AG09319 (cell line): ENCODE measurements at regions not wholly inside any gene's neighbourhood (a gene's known extent, or its start where the extent isn't known, plus 50 kb on each side); places are given as distances from the start of the nearest gene placed in this dataset.

Experiments used
- DNase-seq: peaks from one replicate; pipeline ENCODE4 v3.0.0-alpha.2; 2010; ENCODE audit warnings: low read depth; ENCODE audit errors: extremely low read depth
- TF ChIP-seq, protein P1 (sequence below): IDR thresholded peaks from 2 replicates; pipeline ENCODE4 v1.5.1; 2011; ENCODE audit warnings: low read depth, mild to moderate bottlenecking, inconsistent platforms, low read length, moderate library complexity

DNA sequence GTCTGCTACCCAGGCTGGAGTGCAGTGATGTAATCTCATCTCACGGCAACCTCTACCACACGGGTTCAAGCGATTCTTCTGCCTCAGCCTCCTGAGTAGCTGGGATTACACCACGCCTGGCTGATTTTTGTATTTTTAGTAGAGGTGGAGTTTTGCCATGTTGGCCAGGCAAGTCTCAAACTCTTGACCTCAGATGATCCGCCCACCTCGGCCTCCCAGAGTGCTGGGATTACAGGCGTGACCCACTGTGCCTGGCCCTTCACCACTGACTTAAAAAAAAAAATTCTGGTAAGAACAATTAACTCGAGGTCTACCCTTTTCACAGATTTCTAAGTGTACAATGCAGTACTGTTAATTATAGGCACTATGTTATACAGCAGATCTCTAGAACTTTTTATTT lies 279.4 kb downstream of the PARN start:
- no peak for DNase-seq

DNA sequence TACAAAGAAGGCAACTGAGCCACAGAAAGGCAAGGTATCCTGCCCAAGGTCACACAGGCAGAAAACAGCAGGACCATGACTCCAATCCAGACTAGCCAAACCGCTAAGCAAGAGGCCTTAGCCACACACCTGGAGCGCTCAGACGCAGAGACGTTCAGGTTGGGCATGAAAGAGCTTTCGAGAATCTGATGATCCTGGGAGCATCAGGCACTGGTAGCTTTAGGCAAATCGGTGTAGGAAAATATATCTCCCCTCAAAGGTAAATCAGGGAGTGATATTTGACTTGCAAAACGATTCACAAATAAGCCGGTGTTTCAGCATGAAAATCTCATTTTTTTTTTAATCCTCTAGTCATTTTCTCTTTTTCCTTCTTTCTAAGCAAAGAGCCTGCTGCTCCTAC lies 279.0 kb downstream of the MRTFB start:
- DNase-seq, result no peak
- TF ChIP-seq, protein P1, sequence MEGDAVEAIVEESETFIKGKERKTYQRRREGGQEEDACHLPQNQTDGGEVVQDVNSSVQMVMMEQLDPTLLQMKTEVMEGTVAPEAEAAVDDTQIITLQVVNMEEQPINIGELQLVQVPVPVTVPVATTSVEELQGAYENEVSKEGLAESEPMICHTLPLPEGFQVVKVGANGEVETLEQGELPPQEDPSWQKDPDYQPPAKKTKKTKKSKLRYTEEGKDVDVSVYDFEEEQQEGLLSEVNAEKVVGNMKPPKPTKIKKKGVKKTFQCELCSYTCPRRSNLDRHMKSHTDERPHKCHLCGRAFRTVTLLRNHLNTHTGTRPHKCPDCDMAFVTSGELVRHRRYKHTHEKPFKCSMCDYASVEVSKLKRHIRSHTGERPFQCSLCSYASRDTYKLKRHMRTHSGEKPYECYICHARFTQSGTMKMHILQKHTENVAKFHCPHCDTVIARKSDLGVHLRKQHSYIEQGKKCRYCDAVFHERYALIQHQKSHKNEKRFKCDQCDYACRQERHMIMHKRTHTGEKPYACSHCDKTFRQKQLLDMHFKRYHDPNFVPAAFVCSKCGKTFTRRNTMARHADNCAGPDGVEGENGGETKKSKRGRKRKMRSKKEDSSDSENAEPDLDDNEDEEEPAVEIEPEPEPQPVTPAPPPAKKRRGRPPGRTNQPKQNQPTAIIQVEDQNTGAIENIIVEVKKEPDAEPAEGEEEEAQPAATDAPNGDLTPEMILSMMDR, result no peak

More for the DNA sequence above, 279.4 kb downstream of the PARN start:
- TF ChIP-seq, protein P1, result no peak

DNA sequence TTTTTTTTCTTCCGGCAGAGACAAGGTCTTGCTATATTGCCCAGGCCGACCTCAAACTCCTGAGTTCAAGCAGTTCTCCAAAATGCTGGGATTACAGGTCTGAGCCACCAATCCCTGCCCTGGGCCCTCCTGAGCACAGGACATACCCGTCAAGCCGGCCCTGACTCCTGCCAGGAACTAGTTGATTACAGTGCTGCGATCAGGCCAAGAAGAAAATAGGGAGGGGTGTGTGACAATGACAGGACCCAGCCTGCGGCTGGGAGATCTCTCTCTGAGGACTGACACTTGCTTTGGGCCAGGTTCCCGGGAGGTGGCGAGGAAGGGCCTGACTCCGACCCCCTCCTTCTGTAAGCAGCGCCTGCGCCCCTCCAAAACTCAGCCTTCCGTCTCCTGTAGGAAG lies 276.6 kb downstream of the MRTFB start:
- TF ChIP-seq, protein P1, result no peak
- no peak for DNase-seq

DNA sequence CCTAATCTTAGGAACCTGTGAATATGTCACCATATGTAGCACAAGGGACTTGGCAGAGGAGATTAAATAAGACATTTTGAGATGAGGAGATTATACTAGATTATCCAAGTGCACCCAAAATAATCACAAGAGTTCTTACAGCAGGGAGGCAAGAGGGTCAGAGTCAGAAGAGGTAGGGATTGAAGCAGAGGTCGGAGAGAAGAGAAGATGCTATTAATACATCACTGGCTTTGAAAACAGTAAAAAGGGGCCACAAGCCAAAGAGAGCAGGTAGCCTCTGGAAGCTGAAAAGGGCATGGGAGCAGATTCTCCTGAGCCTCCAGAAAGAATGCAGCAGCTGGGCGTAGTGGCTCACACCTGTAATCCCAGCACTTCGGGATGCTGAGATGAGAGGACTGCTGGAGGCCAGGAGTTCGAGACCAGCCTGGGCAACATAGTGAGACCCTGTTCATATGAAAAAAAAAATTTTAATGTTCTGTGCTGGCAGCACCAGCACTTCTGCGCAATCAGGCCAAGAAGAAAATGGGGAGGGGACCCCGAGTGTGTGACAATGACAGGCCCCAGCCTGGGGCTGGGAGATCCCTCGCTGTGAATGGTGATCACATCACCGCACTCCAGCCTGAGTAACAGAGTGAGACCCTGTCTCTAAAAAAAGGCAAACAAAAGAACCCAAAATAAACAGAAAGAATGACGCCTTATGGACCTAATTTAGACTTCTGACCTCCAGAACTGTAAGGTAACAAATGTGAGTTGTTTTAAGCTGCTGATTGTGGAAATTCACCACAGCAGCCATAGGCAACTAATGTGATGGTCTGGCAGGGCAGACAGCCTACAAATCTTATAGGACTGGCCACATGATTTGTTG lies 275.4 kb downstream of the MRTFB start:
- DNase-seq, result no peak
- TF ChIP-seq, protein P1, result no peak

DNA sequence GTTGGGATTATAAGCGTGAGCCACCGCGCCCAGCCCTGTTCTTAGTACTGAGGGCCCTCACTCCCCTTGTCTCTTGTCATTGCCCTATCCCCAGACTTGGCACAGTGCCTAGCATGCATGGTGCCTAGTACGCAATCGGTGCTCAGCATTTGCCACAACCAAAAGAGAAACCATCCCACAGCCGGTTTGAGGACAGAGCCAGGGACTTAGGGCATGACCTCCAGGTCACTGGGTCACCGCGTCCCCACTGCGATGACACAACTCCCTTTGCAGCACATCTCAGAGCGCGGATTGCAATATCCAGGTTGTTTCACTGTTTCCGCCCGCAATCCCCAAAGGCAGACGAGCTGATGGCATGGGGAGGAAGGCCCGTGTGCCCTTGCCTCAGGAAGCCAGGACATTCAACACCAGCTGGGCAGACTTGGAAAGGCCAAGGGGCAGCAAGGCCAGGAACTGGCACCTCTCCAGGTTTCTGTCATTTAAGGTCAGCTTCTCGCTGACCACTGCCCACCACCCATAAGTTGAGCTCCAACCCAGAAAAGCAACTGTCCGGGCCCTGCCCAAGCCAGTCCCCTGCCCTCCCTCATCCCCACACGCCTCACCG lies 274.5 kb downstream of the MRTFB start:
- TF ChIP-seq, protein P1, result no peak
- no peak for DNase-seq

DNA sequence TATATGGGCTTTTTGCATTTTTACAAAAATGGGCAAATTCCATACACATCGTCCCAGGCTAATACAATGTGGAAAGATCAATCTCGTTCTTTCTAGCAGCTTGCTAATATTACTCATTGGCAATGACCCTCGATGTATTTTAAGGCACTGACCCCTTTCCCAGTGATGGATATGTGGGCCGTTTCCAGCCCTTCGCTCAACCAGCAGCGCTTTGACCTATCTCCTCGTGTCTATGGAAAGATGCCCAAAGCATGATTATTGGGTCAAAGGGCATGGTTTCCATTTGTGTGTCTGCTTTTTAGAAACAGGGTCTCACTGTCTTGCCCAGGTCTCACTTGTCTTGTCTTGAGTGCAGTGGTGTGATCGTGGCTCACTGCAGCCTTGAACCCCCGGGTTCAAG lies 273.8 kb downstream of the MRTFB start:
- no peak for DNase-seq
- TF ChIP-seq, protein P1, result no peak

DNA sequence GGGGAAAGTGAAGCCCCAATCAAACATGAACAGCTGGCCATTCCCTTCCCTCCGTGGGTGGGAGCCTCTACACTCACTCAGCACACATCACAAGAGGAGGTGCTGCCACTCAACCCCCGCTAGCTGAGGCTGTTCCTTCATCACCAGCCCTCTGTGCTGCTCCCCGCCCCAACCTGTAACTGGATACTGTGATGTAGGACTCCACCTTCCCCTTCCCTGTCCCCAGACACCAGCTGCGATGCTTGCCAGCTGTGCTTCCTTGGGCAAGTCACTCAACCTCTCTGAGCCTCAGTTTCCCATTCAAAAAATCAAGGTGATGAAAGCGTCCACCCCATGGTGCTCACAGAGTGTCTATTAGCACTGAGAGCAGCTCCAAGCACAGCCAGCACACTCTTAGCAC lies 273.2 kb downstream of the MRTFB start:
- TF ChIP-seq, protein P1, result no peak
- DNase-seq, result no peak
